GM18873 (cell line): ENCODE measurements at regions not wholly inside any gene's neighbourhood (a gene's known extent, or its start where the extent isn't known, plus 50 kb on each side); places are given as distances from the start of the nearest gene placed in this dataset.

Experiments
- ATAC-seq: cut with Tn5 transposase; IDR thresholded peaks from one replicate; pipeline ENCODE4 v1.9.1; 2021; ENCODE audit warnings: mild to moderate bottlenecking, moderate library complexity, moderate number of reproducible peaks; ENCODE audit not compliant: unreplicated experiment, low FRiP score

DNA sequence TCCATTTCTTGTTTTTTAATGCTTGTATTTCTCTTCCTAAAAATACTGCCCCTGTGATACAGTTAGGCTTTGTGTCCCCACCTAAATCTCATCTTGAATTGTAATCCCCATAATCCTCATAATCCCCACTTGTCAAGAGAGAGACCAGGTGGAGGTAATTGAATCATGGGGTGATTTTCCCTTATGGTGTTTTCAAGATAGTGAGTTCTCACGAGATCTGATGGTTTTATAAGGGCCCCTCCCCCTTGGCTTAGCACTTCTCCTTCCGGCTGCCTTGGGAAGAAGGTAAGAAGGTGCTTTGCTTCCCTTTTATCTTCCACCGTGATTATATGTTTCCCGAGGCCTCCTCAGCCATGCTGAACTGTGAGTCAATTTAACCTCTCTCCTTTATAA lies 227.4 kb downstream of the MAN2A1 start:
- no peak for ATAC-seq

GRCh38 chr5:109917966-109918365 lies 228.2 kb downstream of the MAN2A1 start:
- ATAC-seq, result no peak

DNA sequence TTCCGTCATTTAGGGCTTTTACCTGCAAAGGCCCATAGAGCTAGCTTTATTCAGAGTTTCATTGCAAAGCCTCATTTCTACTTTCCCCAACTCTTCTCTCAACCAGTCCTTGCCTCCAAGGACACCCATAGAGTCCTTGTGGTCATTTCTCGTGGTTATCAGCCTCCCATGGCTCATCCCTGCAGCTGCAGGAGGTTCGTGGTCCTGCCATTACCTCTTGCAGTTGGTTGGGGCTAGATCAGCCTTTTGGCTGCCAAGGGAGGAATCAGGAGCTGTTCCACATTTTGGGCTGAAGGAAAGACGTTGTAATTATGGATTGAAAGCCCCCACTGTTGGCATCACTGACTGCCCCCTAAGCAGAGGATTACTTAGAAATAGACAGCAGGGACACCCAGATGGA lies 231.0 kb downstream of the MAN2A1 start:
- no peak for ATAC-seq

DNA sequence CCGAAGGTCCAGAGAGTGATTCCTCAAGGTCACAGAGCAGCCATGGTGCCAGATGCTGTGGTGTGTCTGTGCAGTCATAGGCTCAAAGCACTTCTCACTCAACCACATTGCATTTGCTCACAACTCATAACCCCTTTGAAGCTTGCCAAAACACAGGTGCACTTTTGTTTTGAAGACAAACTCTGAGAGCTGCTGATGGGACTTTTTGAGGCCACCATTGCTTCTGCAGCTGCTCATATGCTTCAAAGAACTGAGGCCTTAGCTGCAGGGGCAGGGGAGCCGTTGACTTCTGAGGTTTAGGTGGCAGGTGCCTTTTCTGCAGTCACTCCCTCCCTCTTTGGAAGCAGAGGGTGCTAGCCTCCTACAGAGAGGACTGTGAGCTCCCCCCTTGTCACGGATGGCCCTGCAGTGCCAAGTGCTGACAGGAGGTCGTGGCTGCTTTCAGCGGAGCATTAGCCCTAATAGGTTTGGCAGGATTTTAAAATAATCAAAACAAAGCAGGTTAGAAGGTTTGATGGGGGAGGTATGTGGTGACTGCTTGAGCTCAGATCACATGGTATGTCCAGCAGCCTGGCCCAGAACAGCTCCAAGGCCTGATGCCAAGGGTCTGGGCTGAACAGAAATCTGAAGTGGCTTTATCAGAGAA lies 232.1 kb downstream of the MAN2A1 start:
- ATAC-seq, result peak; percentile 61

GRCh38 chr5:109922381-109922995 lies 232.8 kb downstream of the MAN2A1 start:
- no peak for ATAC-seq

DNA sequence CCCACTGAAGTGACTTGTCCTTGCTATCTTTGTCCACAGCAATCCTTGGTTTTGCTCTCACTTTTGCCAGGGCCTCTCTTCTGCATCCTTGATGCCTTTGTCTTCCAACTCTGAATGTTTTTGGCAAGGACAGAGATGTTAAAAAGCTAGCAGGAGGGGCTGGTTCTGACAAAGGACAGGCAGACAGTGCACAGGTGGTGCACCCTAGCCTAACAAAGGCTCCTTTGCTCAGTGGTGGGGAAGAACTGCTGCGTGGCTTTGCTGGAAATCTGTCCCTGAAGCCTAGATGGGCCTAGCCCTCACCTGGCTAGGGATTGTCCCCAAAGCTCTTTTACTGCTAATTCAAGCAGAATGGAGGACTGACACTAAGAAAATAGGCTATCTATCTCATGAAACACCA lies 233.5 kb downstream of the MAN2A1 start:
- no peak for ATAC-seq

DNA sequence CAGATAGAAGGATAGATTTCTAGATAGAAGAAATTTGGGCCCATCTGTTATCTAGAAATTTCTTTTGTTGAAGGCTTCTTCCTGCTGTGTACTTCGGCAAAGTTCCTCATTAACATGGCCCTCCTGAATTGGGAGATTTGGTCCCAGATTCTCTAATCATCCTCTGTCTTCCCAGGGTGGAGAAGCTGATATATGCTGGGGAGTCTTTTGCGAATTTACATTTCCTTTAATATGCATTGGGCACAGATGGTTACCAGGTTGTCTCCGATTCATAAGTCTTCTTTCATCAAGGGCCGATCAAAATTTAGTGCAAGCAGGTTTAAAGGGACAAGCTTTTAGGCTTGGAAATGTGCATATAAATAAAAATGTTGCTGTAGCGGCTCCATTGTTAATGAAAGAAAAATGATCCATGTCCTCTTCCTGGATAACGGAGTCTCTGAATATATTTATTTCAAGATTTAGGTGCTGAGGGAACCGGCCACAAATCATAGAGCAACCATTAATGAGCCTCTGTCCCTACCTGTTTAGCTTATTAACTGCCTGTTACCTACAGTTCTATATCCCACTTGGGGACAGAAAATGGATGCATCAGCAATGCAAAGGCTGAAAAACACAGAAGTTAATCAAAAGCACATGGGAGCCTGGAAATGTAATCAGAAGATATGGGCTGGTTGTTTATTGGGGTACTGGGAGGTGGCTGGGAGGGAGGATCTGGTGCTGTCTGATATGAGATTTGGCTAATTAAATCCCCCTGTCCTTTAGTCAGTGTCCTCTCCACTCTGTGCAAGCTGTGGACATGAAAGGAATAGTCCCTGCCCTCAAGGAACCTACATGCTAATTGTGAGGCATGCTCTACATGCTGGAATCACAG lies 234.7 kb downstream of the MAN2A1 start:
- ATAC-seq, result no peak

GRCh38 chr5:109927639-109928038 lies 237.9 kb downstream of the MAN2A1 start:
- no peak for ATAC-seq

- no peak for ATAC-seq
Observed at GRCh38 chr5:109928046-109928445, 238.3 kb downstream of the MAN2A1 start.

GRCh38 chr5:109928811-109929210 lies 239.1 kb downstream of the MAN2A1 start:
- no peak for ATAC-seq

DNA sequence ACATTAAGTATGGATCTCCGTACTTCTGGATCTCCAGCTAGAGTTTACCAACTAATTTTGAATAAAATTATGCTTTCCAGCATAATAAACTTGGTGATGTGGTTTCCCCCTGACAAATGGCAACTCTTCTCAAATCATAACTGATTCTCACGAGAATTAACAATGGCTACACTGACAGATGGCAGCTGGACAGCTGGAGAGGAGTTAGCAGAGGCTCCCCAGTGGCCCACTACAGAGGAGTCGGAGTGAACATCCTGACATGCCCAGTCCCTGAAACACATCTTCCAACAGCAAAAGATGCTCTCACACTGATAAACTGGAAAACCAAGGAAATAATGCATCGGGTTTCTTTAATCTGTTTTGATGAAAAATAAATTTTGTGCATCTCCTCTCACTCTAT lies 239.6 kb downstream of the MAN2A1 start:
- ATAC-seq, result no peak

DNA sequence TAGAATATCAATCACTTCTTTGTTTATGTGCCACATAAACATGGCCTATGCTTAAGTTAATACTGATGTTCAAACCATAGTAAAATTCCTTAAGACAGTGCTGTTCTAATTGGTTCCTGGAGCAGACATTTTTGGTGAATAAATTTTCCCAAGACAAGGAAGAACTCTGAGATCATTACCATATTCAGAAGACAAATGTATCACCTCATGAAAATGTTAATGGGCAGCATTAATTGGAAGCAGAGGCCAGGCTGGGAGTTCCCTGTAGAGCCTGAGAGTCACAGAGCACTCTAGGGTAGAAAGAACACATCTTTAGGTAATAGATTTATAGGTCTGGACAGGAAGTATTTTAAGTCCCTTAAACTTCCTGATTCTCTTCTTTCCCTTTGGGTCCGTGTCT lies 240.2 kb downstream of the MAN2A1 start:
- ATAC-seq, result no peak

DNA sequence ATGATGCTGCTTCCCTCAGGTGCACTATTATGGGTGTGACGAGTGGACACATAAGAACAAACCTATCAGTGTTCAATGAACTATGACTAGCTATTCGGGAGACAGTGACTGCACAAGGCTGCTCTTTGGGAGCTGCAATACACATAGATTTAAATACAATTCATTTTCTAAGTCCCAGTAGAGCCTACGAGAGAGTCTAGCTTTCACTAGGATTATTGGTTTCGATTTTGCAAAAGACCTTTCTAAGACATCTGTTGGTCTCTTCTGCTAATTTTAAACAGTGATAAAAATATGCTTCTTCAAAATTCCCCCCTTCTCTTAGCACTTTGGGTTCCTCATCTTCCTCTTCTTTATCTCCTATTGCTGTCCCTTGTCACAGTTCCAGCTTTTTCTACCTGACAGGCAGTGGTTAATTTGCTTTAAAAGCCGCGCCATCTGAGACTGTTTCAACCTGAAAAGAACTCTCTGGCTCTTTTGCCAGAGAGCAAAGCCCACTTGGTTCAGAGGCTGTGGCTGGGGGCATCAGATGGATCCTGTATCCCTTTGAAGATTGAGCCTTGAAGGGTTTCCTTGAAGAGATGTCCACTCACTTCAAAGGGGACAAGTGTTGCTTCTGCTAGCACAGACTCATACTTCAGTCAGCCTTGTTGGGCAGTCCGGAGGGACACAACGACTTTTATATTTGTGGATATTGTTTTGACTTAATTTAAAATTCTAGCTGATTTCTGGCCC lies 241.5 kb downstream of the MAN2A1 start:
- ATAC-seq, result no peak

DNA sequence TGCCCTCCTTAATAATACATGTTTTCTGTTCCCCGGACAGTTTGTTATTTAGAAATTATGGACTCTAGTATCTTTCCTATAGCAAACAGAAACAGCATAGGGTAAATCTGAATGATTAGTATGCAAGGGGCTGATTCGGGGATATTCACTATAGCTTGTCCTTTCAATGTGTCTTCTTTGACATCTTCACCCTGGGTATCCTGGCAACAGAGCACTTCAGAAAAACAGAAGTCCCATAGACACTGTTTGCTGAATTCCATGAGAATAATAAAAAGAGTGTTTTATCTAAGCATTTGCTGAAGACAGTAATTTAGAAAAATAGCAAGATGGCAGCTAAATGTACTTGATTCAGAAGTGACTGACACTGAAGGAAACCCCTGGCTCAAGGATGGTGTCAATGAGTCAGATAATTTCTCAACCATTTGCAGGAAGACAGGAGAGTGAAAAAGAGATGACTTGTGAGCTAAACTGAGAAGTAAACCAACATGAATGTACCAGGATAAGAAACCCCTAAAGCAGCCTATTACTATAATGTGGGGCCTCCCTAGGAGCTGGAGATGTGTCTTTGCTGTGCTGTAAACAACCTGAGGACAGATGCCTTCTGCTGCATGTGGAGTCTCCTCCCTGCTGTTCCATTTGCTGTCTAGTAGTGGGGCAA lies 246.2 kb downstream of the MAN2A1 start:
- no peak for ATAC-seq

GRCh38 chr5:109936996-109937395 lies 247.3 kb downstream of the MAN2A1 start:
- ATAC-seq, result peak; percentile 76

DNA sequence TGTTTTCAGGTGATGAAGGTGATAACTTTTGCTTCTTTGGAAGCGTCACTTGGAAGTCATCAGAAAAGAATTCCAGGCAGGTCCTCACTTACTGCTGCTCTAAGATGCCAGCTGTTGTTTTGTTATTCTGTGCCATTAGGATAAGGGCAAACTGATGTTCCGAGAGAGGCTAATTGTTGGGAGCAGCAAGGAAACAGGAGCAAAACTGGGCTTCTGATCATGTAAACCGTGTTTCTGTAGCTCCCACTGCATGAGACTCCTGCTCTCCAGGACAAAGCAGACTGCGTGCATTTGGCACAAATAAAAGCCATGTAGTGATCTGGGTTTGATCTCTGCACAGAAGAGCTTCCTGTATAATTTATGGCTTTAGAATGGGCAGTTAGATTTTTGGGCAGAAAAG lies 248.2 kb downstream of the MAN2A1 start:
- no peak for ATAC-seq

DNA sequence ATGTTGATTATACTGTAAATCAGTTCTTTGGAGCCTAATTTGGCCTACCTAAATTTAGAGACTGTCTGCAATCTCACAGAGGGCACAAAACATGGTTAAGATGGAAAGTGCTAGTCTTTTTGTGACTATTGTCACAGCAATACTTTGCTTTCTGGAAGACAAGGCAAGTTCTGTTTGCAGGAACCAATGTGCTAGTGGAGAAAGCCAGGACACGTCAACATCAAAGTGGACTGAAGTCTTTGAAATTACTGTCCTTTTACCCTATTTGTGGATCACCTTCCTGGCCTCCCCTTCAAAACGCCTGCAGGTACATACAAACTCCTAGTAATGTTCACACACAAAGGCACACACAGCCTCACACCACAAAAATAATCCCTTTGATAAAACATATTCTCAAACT lies 248.7 kb downstream of the MAN2A1 start:
- no peak for ATAC-seq

DNA sequence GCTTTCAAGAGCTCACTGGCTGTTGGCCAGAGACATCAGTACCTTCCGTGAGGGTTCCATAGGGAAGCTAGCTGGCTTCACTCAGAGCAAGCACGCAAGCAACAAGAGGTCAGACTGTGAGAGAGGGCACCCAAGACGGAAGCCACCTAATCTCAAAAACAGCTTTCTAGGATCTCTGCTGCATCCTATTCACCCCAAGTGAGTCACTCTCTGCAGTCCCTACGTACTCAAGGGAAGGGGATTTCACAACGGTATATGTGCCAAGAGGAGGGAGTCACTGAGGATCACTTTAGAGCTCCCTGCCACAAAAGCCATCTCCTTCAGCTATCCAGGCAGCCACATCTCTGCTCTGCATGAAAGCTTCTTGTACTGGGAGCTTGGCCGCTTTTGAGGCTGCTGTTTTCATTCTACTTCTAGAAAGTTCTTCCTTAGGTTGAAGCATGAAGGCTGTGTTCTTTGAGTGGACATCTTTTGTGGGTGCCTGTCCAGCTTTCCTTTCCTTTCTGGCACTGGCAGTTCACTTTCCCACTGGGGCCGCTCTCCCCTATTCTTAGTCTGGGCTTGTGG lies 249.5 kb downstream of the MAN2A1 start:
- ATAC-seq, result no peak

DNA sequence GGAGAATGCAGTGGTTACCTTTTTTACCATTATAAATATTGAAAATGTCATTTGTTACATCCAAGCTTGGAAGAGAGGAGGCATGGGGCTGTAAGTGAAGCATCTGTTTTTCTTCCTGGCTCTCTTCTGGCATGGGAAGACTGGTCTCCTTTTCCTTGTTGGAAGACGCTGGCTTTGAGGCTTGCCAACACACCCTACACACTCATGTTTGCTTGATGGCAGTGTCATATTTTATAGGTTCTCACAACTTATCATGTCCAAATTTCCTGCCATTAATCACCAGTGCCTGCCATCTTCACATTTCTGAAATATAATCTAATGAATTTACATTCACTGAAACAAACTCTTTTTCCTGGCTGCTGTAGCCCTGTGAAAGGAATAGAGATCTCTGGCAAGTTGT lies 252.9 kb downstream of the MAN2A1 start:
- ATAC-seq, result no peak

- ATAC-seq, result no peak
Observed at GRCh38 chr5:109943701-109944235, 254.0 kb downstream of the MAN2A1 start.
